Activated CD8-positive, alpha-beta memory T cell treated with anti-CD3 and anti-CD28 coated beads, Interleukin-2, amount 50 U/mL, for 1 hour (primary cell): ENCODE measurements at regions not wholly inside any gene's neighbourhood (a gene's known extent, or its start where the extent isn't known, plus 50 kb on each side); places are given as distances from the start of the nearest gene placed in this dataset.

Source experiments
- DNase-seq: peaks from one replicate; pipeline ENCODE4 v3.0.0-alpha.2; 2020; ENCODE audit errors: extremely low read depth

DNA sequence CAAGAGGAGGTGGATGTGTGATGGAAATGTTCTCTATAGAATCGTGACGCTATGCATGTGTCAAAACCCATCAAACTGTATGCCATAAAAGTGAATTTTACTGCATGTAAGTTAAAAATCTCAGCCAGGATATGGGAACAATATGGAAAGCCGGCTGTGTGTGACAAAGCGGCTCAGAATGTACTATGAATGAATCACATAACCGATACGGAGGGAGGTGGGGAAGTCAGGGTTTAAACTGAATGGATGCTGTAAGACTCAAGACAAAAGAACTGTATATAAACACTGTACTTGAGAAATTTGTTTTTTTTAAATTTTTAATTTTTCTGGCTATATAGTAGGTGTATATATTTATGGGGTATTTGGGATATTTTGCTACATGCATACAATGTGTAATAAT, 111.6 kb upstream of the PDE4B start:
- no peak for DNase-seq

DNA sequence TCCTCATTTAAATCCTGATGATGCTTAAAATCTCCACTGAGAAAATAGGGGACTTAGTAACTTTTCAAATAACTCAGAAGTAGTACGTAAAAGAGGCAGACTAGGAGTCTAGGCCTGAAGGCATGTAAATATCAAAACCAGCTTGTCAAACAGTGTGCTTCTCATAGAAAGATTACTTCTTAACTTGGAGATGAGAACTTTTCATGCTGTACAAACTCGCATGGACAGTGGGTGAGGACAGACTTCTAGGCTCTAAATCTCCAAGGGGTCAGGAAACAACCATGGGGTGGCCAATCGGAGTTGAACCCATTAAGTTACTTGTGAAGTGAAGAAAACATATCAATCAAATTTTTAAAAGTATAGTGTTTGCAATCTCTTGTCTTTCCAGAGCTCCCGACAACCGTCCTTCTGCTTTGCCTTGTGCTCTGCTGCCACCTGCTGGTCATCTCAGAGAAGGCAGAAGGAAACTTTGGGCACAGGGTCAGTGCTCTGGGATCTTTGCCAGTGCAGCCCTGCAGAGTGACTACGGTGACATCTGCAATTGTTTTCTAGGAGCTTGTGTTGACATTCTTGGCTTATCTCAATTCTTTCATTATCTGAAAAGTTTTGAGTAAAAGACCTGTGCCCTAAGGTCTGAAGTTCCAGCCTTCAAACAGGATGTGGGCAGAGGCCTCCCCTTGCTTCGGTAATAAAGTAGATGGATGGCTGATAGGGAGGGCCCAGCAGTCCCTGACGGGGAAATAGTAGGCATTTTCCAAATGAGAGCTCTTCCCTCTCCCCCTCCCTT, 105.1 kb upstream of the PDE4B start:
- DNase-seq = peak; percentile 25

DNA sequence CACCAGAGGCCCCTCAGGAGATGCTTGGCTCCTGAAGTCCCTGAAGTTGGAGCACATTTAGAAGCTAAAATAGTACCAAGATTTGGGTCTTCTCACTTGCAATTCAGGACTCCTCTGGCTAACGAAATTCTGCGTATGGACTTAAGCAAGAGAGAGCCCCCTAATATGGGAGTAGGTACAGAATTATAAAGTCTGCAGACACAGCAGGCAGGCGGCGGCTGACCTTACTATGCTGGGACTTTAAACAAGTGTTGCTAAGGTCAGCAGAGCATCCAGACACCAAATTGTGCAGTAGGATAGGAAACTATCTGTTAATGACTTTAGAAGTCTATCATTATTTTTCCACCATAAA, 104.5 kb upstream of the PDE4B start:
- no peak for DNase-seq

DNA sequence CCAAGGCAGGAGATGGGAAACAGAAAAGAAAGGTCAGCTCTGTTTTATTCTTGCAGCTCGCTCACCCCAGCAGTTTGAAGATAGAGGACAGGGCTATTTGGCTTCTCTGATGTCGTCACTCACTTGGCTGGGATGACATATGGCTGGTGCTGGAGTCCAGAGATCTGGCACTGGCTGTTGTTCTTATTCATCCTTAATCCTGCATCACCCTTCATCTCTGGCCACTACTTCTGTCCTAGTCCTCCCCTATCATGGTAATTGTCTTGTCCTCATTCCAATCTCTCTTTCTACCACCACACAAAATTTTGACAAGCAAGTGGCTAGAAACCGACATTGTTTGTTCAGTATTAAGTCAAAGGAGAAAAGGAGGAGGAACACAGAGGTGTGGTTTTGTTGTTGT, 103.8 kb upstream of the PDE4B start:
- DNase-seq = no peak

DNA sequence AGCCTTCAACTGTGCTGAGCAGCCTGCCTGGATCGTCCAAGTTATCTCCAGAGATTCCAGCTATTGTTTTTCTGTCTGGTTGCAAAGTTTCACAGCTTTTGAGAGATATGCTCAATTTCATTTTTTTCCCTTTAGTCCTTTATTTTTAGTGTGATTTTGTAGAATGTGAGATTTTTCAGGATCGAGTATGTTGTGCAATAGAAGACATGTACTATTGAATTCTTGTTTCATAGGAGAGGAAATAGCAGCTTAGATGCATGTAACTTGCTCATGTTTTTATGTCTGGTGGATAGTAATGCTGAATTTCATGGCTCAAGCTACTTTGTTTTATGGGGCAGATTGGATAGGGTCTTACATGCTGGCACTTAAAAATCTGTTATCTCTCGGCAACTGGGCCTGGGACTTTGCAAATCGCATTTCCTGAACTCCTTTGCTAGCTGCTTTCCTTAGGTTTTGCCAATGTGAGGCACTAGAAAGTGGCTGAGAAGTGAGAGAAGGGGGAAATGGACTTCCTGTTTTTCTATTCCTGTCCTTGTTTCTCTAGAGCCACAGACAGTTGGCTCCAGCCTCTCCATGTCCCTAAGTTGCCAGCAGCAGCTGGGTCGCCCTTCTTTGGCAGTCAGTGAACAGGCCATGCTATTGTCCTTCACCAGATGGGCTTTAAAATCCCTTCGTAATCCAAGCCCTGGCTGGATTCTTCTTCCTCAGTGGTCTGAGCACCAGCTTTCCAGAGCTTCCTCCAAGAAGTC, 101.4 kb upstream of the PDE4B start:
- no peak for DNase-seq

DNA sequence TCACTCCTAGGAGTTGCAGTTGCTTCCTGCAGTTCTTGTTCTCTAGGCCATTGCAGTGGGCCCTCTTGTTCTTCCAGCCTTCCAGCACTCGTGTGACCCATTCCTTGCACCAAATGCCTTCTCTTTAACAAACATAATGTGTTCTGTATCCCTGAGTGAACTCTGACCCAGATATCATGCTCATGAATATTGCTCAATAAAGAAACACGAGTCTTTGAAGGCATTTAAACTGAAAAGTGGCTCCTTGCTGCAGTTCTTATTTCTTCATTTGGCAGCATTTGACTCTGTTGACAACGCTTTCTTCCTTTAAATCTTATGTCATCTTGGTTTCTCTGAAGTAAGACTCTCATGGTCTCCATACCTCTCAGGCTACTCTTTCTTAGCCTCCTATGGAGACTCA, 100.7 kb upstream of the PDE4B start:
- DNase-seq = no peak

DNA sequence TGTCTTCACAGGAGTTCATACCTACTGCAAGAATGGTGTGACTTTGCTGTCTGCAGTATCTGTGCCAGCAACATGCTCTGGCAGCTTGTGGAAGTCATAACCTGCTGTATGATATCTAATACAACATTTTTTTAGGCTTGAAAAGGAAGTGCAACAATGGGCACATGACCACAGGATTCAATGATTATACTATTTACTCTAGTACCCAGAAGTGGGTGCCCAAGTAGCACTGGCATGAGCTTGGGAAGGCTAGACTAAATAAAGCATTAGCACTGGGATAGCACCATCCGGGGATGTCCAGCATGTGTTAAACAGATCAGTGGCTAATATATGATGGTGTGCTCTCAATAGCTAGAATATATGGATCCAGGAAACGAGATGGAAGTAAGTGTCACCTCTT, 98.6 kb upstream of the PDE4B start:
- DNase-seq = no peak

DNA sequence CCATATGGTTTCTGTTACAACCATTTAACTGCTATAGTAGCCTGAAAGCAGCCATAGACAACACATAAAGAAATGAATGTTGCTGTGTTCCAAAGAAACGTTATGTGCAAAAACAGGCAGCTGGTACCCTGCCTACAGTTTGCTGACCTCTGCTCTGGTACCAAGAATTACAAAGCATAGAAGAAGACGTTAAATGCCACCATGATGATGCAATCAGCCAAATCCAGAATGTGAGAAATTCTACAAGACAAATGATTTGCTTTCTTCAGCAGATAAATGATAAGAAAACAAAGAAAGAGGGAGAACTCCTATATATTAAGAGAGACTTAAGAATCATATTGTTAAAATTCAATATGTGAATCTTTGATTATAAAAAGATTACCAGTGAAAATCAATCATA, 97.8 kb upstream of the PDE4B start:
- DNase-seq = no peak

DNA sequence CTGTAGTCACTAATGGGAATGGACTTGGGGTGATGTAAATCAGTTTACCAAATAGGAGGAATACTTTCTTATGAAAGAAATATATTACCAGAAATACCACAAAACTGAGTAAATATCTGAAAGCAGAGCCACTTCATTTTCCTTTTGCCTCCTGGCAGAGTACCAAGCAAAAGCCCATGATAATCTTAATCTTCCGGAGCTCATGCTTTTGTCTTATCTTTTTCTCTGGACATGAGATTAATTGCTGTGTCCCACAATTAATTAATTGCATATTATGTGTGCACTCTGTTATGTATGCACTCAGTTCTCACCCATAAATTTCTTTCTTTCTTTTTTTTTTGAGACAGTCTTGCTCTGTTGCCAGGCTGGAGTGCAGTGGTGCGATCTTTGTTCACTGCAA, 94.1 kb upstream of the PDE4B start:
- DNase-seq = no peak

DNA sequence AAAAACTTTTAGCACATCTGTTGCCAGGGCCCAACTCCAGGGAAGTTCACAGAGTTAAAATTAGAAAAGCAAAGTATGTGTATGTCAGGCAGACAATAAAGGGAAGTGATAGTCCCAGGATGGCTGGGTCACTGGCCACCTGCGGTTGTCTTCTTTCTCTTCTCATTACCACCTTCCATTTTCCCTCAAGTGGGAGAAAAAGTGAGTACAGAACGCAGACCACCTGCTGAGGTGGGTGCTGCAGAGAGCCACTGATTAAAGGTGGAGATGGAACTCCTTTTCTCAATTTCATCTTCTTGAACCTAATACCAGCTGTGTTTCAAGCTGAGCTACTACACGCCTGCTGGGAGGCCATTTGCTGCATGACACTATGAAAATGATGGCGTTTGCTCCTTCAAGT, 88.8 kb upstream of the PDE4B start:
- no peak for DNase-seq

DNA sequence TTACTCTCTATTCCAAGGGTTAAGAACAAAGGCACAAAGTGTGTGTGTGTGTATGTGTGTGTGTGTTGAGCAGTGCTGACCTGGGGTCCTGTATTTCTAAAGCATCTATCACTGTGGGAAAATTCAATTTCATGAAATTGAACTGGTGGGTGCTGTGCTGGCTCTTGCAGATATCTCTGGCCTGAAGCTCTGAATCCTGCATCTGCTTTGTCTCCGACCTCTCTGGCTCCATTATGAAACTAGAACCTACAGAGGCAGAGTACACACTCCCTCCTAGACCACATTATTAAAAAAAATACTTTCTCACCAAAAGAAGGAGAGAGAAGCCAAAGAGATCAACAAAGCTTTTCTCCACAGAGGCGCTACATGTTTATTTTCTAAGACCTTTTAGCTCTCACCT, 88.4 kb upstream of the PDE4B start:
- no peak for DNase-seq

DNA sequence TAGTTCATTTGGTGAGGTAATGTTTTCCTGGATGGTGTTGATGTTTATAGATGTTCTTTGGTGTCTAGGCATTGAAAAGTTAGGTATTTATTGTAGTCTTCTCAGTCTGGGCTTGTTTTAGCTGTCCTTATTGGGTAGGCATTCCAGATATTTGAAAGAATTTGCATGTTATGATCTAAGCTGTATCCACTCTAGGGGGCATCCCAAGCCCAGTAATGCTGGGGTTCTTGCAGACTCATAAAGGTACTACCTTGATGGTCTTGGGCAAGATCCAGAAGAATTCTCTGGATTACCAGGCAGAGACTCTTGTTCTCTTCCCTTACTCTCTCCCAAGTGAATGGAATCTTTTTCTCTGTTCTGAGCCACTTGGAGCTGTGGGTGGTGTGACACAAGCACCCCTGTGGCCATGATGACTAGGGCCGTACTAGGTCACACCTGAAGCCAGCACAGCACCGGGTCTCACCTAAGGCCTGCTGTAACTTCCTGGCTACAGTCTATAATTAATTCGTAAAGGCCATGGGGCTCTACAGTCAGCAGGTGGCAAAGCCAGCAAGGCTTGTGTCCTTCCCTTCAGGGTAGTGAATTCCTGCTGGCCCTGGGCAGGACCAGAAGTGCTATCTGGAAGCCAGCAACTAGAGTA, 74.8 kb upstream of the PDE4B start:
- DNase-seq = no peak

DNA sequence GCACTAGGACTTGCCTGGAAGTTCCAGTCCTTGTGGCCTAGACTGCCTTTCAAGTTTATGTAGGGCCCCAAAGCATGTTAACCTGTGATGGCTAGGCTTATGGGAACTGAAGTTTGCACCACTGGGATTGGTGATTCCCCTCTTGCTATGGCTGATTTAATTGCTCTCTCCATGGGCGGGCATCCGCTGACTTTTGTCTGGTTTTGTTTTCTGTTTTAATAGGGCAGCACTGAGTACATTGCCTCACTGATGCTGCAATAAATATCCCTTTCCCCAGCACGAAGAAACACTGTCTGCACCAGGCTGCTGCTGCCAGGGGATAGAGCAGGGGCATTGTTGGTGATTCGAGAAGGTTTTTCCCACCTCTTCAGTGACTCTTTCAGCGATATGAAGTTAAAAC, 73.3 kb upstream of the PDE4B start:
- no peak for DNase-seq

DNA sequence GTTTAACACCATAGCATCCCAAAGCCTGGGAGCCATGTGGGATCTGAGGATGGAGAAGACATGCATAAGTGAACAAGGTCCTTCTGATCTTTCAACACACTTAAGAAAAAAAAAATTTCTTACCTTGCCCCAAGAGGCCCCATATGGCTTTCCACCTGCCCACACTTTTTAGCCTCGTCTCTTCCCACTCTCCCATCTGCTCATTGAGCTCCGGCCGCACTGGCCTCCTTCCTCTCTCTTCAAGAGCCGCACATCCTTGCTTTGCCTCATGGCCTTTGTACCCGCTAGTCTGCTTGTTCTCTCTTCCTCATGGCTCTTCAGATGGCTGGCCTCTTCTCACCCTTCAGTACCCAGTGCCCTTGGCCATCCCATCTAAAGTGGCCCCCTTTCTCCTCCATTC, 70.2 kb upstream of the PDE4B start:
- DNase-seq = no peak

DNA sequence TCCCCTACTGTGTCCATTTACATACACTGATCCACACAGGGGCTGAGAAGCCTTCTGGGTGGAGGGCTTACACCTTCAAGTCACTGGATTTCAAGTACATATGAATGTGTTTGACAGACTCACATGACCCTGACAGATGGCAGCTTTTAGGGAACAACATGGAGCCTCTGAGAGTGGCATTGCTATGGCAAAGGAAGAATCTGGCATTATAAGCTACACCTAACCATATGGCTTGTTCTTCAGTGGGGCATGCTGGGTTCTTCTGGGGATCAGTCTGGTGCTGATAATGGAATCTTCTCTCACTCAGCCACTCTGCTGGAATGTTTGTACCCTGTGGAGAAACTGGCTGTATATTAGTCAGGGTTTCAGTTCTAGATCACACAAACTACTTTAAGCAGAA, 68.5 kb upstream of the PDE4B start:
- no peak for DNase-seq

DNA sequence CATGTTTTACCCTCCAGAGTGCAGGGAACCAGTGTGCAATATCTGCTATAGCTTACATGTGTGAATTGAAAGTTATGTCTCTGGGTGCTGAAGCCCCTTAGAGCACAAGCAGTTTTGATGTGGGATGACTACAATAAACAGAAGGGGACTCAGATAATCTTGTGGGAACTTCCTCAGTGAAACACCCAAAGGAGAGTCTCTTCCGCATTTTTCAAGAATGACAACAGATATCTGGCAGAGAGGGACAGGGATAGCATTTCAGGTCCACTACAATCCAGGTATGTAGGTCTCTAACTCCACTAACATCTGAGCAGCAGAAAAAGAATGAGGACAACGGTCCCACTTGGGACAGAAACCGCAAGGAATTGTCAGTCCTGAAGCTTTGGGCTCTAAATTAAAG, 67.6 kb upstream of the PDE4B start:
- no peak for DNase-seq

DNA sequence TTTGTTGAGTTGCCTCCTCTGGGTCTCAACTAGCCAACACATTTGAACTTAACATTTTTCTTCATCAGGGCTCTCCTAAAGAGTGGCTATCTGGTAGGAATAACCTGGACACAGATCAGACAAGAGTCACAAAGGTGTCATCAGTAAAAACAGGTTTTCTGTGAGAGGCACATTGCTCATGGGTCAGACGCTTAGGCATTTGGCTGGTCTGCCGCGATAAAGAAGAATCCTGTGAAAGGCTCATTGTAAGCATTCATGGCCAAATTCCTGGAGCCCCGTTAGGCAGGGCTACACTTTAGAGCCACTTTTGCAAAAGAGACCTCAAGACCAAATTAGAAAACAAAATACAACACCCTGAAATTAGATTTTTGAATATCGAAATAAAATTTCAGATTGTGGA, 64.2 kb upstream of the PDE4B start:
- DNase-seq = no peak

DNA sequence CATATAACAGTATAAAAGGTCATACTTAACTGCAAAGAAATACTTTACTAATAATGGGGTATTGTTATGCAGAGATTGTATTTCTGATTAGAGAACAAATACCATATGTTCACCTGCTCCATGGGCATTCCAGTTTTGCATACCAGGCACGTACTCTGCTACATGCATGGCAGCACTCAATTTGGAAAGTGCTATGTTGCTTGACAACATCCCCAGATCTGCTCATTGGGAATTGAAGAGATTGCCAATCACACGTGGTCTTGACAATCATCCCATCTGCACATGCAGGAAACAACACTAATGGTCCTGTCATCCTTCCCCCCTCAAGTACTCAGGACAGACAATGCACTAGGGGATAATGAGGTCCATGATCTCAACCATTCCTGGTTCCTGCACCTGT, 63.4 kb upstream of the PDE4B start:
- DNase-seq = no peak

DNA sequence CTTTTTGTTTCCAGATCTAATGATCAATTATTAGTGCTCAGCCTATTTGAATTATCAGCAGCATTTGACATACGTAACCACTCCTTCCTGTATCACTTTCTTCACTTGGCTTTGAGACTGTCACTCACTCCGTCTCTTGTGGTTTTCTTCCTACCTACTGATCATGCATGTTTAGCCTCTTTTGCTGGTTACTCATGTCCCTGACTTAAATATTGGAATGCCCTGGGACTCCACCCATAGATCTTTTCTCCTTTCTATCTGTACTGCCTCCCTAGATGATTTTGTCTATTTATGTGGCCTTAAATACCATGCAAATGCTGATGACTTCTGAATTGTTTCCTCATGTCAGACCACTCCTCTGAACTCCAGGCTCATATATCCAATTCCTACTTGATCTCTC, 57.7 kb upstream of the PDE4B start:
- DNase-seq = no peak

DNA sequence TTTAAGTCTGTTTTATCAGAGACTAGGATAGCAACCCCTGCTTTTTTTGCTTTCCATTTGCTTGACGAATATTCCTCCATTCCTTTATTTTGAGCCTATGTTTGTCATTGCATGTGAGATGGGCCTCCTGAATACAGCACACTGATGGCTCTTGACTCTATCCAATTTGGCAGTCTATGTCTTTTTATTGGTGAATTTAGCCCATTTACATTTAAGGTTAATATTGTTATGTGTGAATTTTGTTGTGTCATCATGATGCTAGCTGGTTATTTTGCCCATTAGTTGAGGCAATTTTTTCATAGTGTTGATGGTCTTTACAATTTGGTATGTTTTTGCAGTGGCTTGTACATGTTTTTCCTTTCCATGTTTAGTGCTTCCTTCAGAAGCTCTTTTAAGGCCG, 50.7 kb upstream of the PDE4B start:
- DNase-seq = no peak
